ENCODE measurements at regions not wholly inside any gene's neighbourhood (a gene's known extent, or its start where the extent isn't known, plus 50 kb on each side); places are given as distances from the start of the nearest gene placed in this dataset.

DNA sequence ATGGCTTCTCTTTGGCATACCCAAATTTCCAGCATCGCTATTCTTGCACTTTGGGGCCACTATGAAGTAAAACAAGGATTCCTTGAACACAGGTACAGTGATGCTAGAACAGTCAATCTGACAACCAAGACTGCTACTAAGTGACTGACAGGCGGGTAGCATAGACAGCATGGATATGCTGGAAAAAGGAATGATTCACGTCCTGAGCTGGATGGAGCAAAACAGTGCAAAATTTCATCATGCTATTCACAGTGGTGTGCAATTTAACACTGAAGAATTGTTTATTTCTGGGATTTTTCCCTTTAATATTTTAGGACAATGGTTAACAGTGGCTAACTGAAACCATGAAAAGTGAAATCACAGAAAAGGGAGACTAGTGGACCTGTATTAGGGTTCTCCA, 1511.2 kb upstream of the ZEB2 start:
- H3K4me3 ChIP-seq (ENCODE audit: insufficient read depth, low read depth, low read length), result no peak overlapping the region

DNA sequence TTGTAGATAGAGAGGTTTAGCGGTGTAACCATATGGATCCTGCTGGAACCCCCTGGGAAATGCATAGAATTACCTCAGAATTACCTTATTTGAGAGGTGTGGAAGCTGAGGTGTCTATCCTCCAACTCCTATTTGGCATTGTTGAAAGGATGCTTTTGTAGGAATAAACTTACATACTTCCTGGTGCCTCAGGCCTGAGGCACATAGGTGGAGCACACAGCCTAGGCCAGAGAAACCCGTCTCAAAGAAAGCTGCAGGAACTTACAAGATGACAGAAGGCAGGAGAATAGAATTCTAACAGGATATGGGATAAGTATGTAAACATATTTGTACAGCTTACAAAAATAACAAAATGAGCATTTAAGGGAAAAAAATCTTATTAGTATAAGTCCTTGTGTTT, 1507.2 kb upstream of the ZEB2 start:
- Histone ChIP-seq H3K27me3 (ENCODE audit: control insufficient read depth, insufficient read depth, low read length) (no peaks in the 10 kb centered on the region), H3K4me3 (ENCODE audit: insufficient read depth, low read depth, low read length) (no peak overlapping the region), H3K36me3 (replicated peaks; ENCODE audit: control insufficient read depth, insufficient read depth, low read length) (no peaks in the 10 kb centered on the region)
- no peak for DNase-seq

More for the DNA sequence above, 1511.2 kb upstream of the ZEB2 start:
- Histone ChIP-seq H3K36me3 (replicated peaks; ENCODE audit: control insufficient read depth, insufficient read depth, low read length) (no peaks in the 10 kb centered on the region), H3K27me3 (ENCODE audit: control insufficient read depth, insufficient read depth, low read length) (no peaks in the 10 kb centered on the region)
- DNase-seq, result no peak

DNA sequence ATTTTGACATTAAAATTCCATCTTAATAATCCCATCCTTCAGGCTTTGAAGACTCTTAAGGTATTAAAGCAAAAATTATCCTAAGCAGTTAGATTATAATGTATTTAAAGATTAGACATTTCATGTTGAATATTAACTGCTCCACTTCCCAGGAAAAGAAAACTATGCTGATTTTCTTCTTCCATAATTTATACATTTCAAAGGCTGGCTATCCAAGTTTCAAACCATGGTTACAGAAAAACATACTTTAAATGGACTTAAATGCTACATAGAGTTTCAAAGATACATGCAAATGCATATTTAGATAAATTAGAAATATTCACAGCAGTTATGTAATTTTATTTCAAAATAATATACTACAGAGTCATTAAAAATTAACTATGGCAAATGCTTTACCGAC, 1505.6 kb upstream of the ZEB2 start:
- Histone ChIP-seq H3K4me3 (ENCODE audit: insufficient read depth, low read depth, low read length) (no peak overlapping the region), H3K27me3 (ENCODE audit: control insufficient read depth, insufficient read depth, low read length) (no peaks in the 10 kb centered on the region), H3K36me3 (replicated peaks; ENCODE audit: control insufficient read depth, insufficient read depth, low read length) (no peaks in the 10 kb centered on the region)
- DNase-seq, result no peak

DNA sequence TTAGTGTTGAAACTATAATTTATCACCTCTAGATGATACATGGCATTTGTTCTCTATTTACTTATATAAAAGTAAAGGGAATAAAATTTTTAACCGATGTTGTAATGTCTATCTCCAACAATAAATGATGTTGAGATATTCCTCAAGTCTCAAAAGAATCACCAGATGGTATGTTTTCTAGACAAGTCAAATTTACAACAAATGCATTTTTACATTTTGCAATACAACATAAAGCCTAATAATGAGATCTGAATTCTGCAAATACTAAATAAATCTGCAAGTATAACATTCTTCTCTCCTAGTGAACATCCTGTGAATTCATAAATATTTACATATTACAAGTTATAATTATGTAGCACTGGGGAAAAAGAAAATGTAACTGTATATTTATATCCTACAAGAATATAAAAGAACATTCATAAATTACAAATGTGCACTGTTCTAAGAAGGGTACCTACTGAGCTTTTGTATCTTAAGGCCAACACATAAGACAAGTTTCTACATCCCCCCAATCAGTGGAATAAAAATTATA, 1504.4 kb upstream of the ZEB2 start:
- DNase-seq, result no peak
- Histone ChIP-seq H3K27me3 (ENCODE audit: control insufficient read depth, insufficient read depth, low read length) (no peaks in the 10 kb centered on the region), H3K36me3 (replicated peaks; ENCODE audit: control insufficient read depth, insufficient read depth, low read length) (no peaks in the 10 kb centered on the region), H3K4me3 (ENCODE audit: insufficient read depth, low read depth, low read length) (no peak overlapping the region)

DNA sequence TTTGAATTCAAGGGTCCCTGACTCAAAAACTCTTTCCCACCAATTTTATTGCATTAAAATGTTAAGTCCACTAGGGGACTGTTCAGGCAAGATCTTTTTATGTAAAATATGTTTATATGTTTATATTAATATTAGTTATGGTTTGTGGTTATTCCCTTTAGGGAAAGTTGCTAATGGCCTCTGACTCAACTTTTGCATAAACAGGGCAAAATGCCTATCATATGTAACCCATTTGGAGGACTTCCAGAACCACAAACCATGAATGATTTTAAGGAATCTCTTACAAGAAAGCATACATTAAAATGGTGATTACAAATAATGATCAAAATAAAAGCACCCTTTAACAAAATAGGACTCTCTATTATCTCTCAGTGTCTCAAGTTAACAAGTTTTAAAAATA, 1484.5 kb upstream of the ZEB2 start:
- no peak for DNase-seq
- Histone ChIP-seq H3K36me3 (replicated peaks; ENCODE audit: control insufficient read depth, insufficient read depth, low read length) (no peaks in the 10 kb centered on the region), H3K27me3 (ENCODE audit: control insufficient read depth, insufficient read depth, low read length) (no peaks in the 10 kb centered on the region), H3K4me3 (ENCODE audit: insufficient read depth, low read depth, low read length) (no peak overlapping the region)

DNA sequence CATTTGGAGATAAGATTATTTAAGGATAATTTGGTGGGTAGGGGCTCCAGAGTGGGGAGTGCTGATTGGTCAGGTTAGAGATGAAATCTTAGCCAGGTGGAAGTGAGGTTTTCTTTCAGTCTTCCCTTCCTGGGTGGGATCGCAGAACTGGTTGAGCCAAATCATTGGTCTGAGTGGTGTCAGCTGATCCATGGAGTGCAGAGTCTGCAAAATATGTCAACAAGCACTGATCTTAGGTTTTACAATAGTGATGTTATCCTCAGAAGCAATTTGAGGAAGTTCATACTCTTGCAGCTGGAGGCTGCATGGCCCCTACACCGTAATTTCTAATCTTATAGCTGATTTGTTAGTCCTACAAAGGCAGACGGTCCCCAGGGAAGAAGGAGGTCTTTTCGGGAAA, 1483.4 kb upstream of the ZEB2 start:
- no peak for DNase-seq
- Histone ChIP-seq H3K36me3 (replicated peaks; ENCODE audit: control insufficient read depth, insufficient read depth, low read length) (no peaks in the 10 kb centered on the region), H3K27me3 (ENCODE audit: control insufficient read depth, insufficient read depth, low read length) (no peaks in the 10 kb centered on the region), H3K4me3 (ENCODE audit: insufficient read depth, low read depth, low read length) (no peak overlapping the region)

DNA sequence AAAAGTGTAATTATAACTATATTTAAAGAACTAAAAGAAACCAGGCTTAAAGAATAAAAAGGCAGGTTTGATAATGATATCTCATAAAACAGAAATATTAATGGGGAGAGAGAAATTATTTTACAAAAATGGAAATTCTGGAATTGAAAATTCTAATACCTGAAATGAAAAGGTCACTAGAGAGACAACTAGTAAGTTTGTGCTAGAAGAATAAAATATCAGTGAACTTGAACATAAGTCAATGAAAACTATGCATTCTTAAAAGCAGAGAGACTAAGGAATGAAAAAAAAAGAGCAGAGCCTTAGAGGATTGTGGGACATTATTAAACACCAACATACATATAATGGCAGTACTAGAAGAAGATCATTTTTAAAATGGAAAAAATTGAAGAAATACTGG, 1475.0 kb upstream of the ZEB2 start:
- no peak for DNase-seq
- H3K4me3 ChIP-seq (ENCODE audit: insufficient read depth, low read depth, low read length), result no peak overlapping the region
- no peaks in the 10 kb centered on the region for H3K27me3 ChIP-seq (ENCODE audit: control insufficient read depth, insufficient read depth, low read length)
- no peaks in the 10 kb centered on the region for H3K36me3 ChIP-seq (replicated peaks; ENCODE audit: control insufficient read depth, insufficient read depth, low read length)

DNA sequence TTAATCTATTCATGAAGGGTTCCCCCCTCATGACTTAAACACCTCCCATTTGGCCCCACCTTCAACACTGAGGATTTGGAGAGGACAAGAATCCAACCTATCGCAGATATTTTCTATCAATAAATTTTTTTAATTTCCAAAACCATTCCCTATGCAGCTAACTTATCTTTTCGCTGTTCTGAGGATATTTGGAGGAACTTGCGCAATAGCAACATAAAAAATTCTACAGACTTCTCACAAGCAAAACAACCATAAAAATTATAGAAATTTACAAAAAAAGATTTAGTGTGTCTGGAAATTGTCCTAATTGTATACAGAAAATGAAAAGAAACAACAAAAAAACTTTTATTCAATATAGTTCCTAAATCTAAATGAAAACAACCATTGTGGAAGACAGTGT, 1472.7 kb upstream of the ZEB2 start:
- H3K27me3 ChIP-seq (ENCODE audit: control insufficient read depth, insufficient read depth, low read length), result no peaks in the 10 kb centered on the region
- H3K36me3 ChIP-seq (replicated peaks; ENCODE audit: control insufficient read depth, insufficient read depth, low read length), result no peaks in the 10 kb centered on the region
- no peak overlapping the region for H3K4me3 ChIP-seq (ENCODE audit: insufficient read depth, low read depth, low read length)

DNA sequence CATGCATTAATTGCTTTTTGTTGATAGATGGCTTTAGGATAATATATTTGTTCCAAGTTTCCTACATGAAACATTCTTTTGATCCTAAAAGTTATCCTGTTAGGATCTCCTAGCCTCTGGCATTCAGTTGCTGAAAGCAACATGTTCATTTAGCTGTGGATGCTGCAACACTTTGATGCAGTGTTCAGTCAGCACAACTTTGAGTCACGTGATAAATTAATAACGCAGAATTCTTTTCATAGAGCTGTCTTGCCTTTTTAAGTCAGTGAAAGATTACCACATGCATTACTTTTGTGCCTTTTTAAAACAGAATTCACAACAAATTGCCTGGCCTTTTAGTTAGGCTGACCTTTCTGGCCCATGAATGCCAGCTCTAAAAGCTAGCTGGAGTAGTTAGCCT, 1467.9 kb upstream of the ZEB2 start:
- H3K36me3 ChIP-seq (replicated peaks; ENCODE audit: control insufficient read depth, insufficient read depth, low read length), result no peaks in the 10 kb centered on the region
- no peaks in the 10 kb centered on the region for H3K27me3 ChIP-seq (ENCODE audit: control insufficient read depth, insufficient read depth, low read length)
- no peak for DNase-seq
- H3K4me3 ChIP-seq (ENCODE audit: insufficient read depth, low read depth, low read length), result no peak overlapping the region

More for the DNA sequence above, 1472.7 kb upstream of the ZEB2 start:
- DNase-seq, result no peak

DNA sequence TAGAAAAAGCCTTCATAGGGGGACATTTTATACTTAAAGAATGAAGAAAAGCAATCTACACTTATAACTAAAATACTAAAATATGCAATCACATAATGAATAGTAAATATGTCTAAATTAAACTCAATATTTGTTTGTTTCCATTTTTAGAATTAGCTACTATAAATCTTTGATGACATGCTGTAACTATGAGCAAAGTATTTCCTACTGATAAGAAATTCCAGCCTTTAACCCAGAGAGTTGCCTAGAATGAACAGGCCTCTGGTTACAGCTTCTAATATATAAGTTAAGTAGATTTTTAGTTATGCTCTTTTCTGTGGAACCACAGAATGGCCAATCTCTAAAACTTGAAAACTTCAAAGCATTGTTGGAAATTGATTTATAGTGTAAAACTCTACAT, 1465.6 kb upstream of the ZEB2 start:
- H3K27me3 ChIP-seq (ENCODE audit: control insufficient read depth, insufficient read depth, low read length), result no peaks in the 10 kb centered on the region

DNA sequence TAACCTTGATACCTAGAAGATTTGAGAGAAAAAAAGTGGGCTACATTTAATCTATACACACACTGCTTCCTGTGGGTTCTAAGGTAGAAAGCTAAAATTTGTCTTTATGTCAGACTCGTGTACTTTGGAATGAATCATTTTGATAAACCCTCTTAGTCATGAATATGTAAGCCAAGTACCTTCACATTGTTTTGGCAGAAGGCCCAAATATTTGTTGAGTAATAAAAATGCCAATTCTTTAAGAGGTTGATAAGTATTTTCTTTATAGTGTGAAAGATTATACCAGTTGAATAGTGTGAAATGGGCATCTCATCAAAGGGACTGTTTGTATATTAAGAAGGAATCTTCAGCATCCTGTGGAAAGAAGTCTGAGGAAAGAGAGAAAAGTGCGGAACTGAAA, 1464.7 kb upstream of the ZEB2 start:
- H3K36me3 ChIP-seq (replicated peaks; ENCODE audit: control insufficient read depth, insufficient read depth, low read length), result no peaks in the 10 kb centered on the region
- DNase-seq, result no peak
- H3K27me3 ChIP-seq (ENCODE audit: control insufficient read depth, insufficient read depth, low read length), result no peaks in the 10 kb centered on the region
- H3K4me3 ChIP-seq (ENCODE audit: insufficient read depth, low read depth, low read length), result no peak overlapping the region

More for the DNA sequence above, 1465.6 kb upstream of the ZEB2 start:
- Histone ChIP-seq H3K4me3 (ENCODE audit: insufficient read depth, low read depth, low read length) (no peak overlapping the region), H3K36me3 (replicated peaks; ENCODE audit: control insufficient read depth, insufficient read depth, low read length) (no peaks in the 10 kb centered on the region)
- DNase-seq, result no peak

DNA sequence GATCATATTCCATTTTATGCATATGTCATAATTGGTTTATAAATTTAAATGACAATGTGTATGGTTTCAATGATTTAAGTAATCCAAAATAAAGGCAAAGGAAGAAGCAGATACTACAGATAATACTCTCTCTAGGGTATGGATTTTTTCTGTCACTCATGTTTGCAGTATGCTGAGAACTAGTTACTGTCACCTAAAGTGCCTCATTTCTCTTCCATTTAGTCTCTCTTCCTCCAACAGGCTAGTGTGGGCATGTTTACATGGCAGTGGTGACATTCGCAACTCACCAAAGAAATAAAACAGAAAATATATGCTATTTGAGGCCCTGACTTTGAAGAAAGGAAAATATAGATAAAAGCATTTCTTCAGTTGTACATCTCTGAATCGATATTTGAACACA, 1460.4 kb upstream of the ZEB2 start:
- Histone ChIP-seq H3K4me3 (ENCODE audit: insufficient read depth, low read depth, low read length) (no peak overlapping the region), H3K36me3 (replicated peaks; ENCODE audit: control insufficient read depth, insufficient read depth, low read length) (no peaks in the 10 kb centered on the region), H3K27me3 (ENCODE audit: control insufficient read depth, insufficient read depth, low read length) (no peaks in the 10 kb centered on the region)
- no peak for DNase-seq

DNA sequence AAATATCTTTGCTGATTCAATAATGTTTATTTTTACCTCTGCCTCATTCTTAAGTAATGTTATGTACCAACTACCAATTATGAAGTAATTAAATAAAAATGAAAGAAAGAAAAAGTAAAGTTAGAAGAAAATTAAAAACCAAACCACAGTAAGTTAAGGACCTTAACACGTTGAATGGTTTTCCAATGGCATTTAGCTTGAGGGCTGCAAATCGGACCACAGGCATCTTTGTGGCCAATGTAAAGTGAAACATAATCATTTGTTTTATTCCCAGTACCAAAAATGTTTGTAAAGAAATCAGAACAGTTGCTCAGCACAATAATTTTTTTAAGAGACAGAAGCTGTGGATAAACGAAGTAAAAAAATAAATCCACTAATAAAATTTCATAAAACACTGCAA, 1455.5 kb upstream of the ZEB2 start:
- H3K4me3 ChIP-seq (ENCODE audit: insufficient read depth, low read depth, low read length), result no peak overlapping the region
- no peak for DNase-seq

DNA sequence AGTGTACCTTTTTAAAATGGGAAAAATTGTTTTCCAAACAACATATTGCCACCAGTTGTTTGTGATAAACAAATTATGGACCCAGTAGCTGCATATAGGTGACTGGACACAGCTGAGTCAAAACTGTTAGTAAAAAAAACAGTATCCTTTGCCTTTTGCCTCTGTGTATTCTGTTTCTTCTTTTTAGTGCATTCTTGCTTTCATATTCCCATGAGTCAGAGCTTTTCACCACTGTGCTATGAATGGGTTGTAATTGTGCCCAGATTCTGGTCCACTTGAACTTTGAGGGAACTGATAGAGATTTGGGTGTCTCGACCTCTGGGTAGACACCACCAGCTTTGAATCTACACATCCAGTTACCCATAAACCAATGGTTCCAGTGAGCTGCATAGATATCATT, 1441.9 kb upstream of the ZEB2 start:
- Histone ChIP-seq H3K36me3 (replicated peaks; ENCODE audit: control insufficient read depth, insufficient read depth, low read length) (no peaks in the 10 kb centered on the region), H3K4me3 (ENCODE audit: insufficient read depth, low read depth, low read length) (no peak overlapping the region), H3K27me3 (ENCODE audit: control insufficient read depth, insufficient read depth, low read length) (no peaks in the 10 kb centered on the region)
- DNase-seq, result no peak

More for the DNA sequence above, 1455.5 kb upstream of the ZEB2 start:
- Histone ChIP-seq H3K27me3 (ENCODE audit: control insufficient read depth, insufficient read depth, low read length) (no peaks in the 10 kb centered on the region), H3K36me3 (replicated peaks; ENCODE audit: control insufficient read depth, insufficient read depth, low read length) (no peaks in the 10 kb centered on the region)

DNA sequence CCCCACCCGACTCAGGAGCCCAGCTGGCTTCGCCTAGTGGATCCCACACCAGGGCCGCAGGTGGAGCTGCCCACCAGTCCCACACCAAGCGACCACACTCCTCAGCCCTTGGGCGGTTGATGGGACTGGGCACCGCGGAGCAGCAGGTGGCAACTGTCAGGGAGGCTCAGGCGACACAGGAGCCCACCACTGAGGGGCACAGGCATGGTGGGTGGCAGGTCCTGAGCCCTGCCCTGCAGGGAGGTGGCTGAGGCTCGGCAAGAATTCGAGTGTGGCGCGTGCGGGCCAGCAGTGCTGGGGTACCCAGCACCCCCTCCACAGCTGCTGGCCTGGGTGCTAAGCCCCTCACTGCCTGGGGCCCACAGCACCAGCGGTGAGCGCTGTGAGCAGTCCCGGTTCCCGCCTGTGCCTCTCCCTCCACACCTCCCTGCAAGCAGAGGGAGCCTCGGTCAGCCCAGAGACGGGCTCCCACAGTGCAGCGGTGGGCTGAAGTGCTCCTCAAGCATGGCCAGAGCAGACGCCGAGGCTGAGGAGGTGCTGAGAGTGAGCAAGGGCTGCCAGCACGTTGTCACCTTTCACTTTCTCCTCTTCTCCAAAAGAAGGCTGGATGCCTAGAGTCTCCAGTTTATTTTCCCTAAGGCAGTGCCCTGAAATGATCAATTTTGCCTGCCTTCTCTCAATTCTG, 1440.7 kb upstream of the ZEB2 start:
- DNase-seq, result no peak
- Histone ChIP-seq H3K27me3 (ENCODE audit: control insufficient read depth, insufficient read depth, low read length) (no peaks in the 10 kb centered on the region), H3K36me3 (replicated peaks; ENCODE audit: control insufficient read depth, insufficient read depth, low read length) (no peaks in the 10 kb centered on the region), H3K4me3 (ENCODE audit: insufficient read depth, low read depth, low read length) (no peak overlapping the region)

DNA sequence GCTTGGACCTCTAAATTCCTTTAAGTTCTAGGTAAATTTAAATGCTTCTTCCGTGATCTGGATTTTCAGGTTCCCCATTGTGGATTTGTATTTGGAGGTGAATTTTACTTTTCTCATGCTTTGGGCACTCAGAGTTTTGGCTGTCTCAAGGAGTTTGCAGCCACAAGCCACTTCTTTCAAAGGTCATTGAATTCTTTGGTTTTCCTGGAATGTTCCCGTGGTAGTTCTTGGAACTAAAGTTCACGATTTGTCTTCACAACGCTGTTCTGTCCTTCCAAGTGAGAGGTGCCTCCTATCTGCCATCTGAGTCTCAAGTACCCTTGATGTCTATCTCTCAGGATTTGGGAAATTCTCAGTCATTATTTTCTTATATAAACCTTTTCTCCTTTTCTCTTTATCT, 1438.7 kb upstream of the ZEB2 start:
- no peak for DNase-seq
- no peaks in the 10 kb centered on the region for H3K36me3 ChIP-seq (replicated peaks; ENCODE audit: control insufficient read depth, insufficient read depth, low read length)
- no peak overlapping the region for H3K4me3 ChIP-seq (ENCODE audit: insufficient read depth, low read depth, low read length)
- H3K27me3 ChIP-seq (ENCODE audit: control insufficient read depth, insufficient read depth, low read length), result no peaks in the 10 kb centered on the region

Measured in H7 (cell line).